ENCODE measurements at regions not wholly inside any gene's neighbourhood (a gene's known extent, or its start where the extent isn't known, plus 50 kb on each side); places are given as distances from the start of the nearest gene placed in this dataset.

- no peaks in the 10 kb centered on the region for H3K27me3 ChIP-seq (ENCODE audit: insufficient read depth, low read depth, severe bottlenecking)
- no peak overlapping the region for H3K27ac ChIP-seq
- H3K36me3 ChIP-seq: no peaks in the 10 kb centered on the region
- peaks cover 3% of the 10 kb centered on the region for H3K9me3 ChIP-seq (ENCODE audit: severe bottlenecking)
- H3K4me3 ChIP-seq (ENCODE audit: low read depth, low read length): no peak overlapping the region
- TF ChIP-seq CTCF (IDR thresholded peaks at IDR 0.05; ENCODE audit: low read depth, low read length): no peak
- no peak for DNase-seq
Observed at GRCh38 chr1:166338105-166338504, 171.3 kb upstream of the FAM78B start.

- H3K36me3 ChIP-seq: no peaks in the 10 kb centered on the region
- H3K9me3 ChIP-seq (ENCODE audit: severe bottlenecking): peaks cover 3% of the 10 kb centered on the region
- no peak for DNase-seq
- no peak overlapping the region for H3K4me3 ChIP-seq (ENCODE audit: low read depth, low read length)
- no peak for TF ChIP-seq CTCF (IDR thresholded peaks at IDR 0.05; ENCODE audit: low read depth, low read length)
- no peak overlapping the region for H3K27ac ChIP-seq
- no peaks in the 10 kb centered on the region for H3K27me3 ChIP-seq (ENCODE audit: insufficient read depth, low read depth, severe bottlenecking)
Observed at GRCh38 chr1:166340709-166341108, 173.9 kb upstream of the FAM78B start.

GRCh38 chr1:166343276-166343675 is 176.5 kb upstream of the FAM78B start:
- Histone ChIP-seq H3K4me3 (ENCODE audit: low read depth, low read length) (no peak overlapping the region), H3K27me3 (ENCODE audit: insufficient read depth, low read depth, severe bottlenecking) (no peaks in the 10 kb centered on the region), H3K9me3 (ENCODE audit: severe bottlenecking) (peaks cover 3% of the 10 kb centered on the region), H3K27ac (no peak overlapping the region), H3K36me3 (no peaks in the 10 kb centered on the region)
- TF ChIP-seq CTCF (IDR thresholded peaks at IDR 0.05; ENCODE audit: low read depth, low read length): no peak
- no peak for DNase-seq

- DNase-seq: no peak
- H3K9me3 ChIP-seq (ENCODE audit: severe bottlenecking): no peaks in the 10 kb centered on the region
- no peak overlapping the region for H3K4me3 ChIP-seq (ENCODE audit: low read depth, low read length)
- peaks cover 1% of the 10 kb centered on the region for H3K27me3 ChIP-seq (ENCODE audit: insufficient read depth, low read depth, severe bottlenecking)
- no peak overlapping the region for H3K27ac ChIP-seq
- no peaks in the 10 kb centered on the region for H3K36me3 ChIP-seq
- TF ChIP-seq CTCF (IDR thresholded peaks at IDR 0.05; ENCODE audit: low read depth, low read length): no peak
Observed at GRCh38 chr1:166350490-166350889, 183.7 kb upstream of the FAM78B start.

- H3K9me3 ChIP-seq (ENCODE audit: severe bottlenecking): no peaks in the 10 kb centered on the region
- TF ChIP-seq CTCF (IDR thresholded peaks at IDR 0.05; ENCODE audit: low read depth, low read length): no peak
Observed at GRCh38 chr1:166351676-166352075, 184.9 kb upstream of the FAM78B start.

GRCh38 chr1:166353213-166353612 is 186.4 kb upstream of the FAM78B start:
- Histone ChIP-seq H3K36me3 (no peaks in the 10 kb centered on the region), H3K9me3 (ENCODE audit: severe bottlenecking) (no peaks in the 10 kb centered on the region), H3K4me3 (ENCODE audit: low read depth, low read length) (no peak overlapping the region), H3K27ac (no peak overlapping the region), H3K27me3 (ENCODE audit: insufficient read depth, low read depth, severe bottlenecking) (peaks cover 3% of the 10 kb centered on the region)
- DNase-seq: no peak
- TF ChIP-seq CTCF (IDR thresholded peaks at IDR 0.05; ENCODE audit: low read depth, low read length): no peak

More at GRCh38 chr1:166351676-166352075, 184.9 kb upstream of the FAM78B start:
- Histone ChIP-seq H3K4me3 (ENCODE audit: low read depth, low read length) (no peak overlapping the region), H3K27me3 (ENCODE audit: insufficient read depth, low read depth, severe bottlenecking) (peaks cover 3% of the 10 kb centered on the region), H3K36me3 (no peaks in the 10 kb centered on the region), H3K27ac (no peak overlapping the region)
- DNase-seq: no peak

Data from WERI-Rb-1 (cell line).